ENCODE measurements at regions not wholly inside any gene's neighbourhood (a gene's known extent, or its start where the extent isn't known, plus 50 kb on each side); places are given as distances from the start of the nearest gene placed in this dataset.

DNA sequence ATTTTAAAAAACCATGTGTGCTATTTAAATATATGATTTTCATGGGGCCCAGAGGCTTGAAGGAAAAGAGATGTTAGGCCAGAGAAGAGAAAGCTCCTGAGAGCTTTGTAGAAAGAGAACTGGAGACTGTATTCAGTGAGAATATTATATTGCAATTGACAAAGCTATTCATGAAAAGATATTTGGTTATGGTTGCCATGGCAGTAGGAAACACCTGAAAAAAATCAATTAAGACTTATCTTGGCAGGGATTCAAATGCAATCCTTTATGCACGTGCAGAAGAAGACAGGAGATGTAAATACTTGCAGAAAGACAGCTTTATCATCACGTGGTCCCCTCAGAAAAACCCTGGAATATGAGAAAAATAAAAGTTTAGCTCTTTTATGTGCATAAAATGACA, 636.0 kb upstream of the TBL1XR1 start:
- TF ChIP-seq CTCF (IDR thresholded peaks at IDR 0.05) (no peak), POLR2A (IDR thresholded peaks at IDR 0.05) (no peak)

All from breast epithelium (tissue), 3 donors.